Parathyroid adenoma (tissue), 2 donors: ENCODE measurements at regions not wholly inside any gene's neighbourhood (a gene's known extent, or its start where the extent isn't known, plus 50 kb on each side); places are given as distances from the start of the nearest gene placed in this dataset.

Source experiments
- H2AFZ ChIP-seq: fragments of 300-600 bp; sonication (generic); one replicate; pipeline ENCODE4 v1.7.0; 2017; ENCODE audit warnings: antibody characterized with exemption, mild to moderate bottlenecking
- H3K27ac ChIP-seq: fragments of 300-600 bp; sonication (generic); one replicate; pipeline ENCODE4 v1.7.0; 2017
- H3K27me3 ChIP-seq: fragments of 300-600 bp; sonication (generic); one replicate; pipeline ENCODE4 v1.7.0; 2017; ENCODE audit warnings: low read length; ENCODE audit not compliant: control insufficient read depth, insufficient read depth
- H3K36me3 ChIP-seq: fragments of 300-600 bp; sonication (generic); one replicate; pipeline ENCODE4 v1.7.0; 2017; ENCODE audit warnings: low read length; ENCODE audit not compliant: control insufficient read depth, insufficient read depth
- H3K4me1 ChIP-seq: fragments of 300-600 bp; sonication (generic); one replicate; pipeline ENCODE4 v1.7.0; 2017; ENCODE audit warnings: control low read depth
- H3K4me2 ChIP-seq: fragments of 300-600 bp; sonication (generic); one replicate; pipeline ENCODE4 v1.7.0; 2017; ENCODE audit warnings: low read length
- H3K4me3 ChIP-seq: fragments of 300-600 bp; sonication (generic); one replicate; pipeline ENCODE4 v1.7.0; 2017; ENCODE audit warnings: low read depth, low read length
- H3K79me2 ChIP-seq: fragments of 300-600 bp; sonication (generic); one replicate; pipeline ENCODE4 v1.7.0; 2017; ENCODE audit warnings: control low read depth
- H3K9ac ChIP-seq: fragments of 300-600 bp; sonication (generic); one replicate; pipeline ENCODE4 v1.7.0; 2017; ENCODE audit warnings: mild to moderate bottlenecking
- H3K9me3 ChIP-seq: fragments of 300-600 bp; sonication (generic); one replicate; pipeline ENCODE4 v1.7.0; 2017; ENCODE audit warnings: low read length; ENCODE audit not compliant: control insufficient read depth
- CTCF ChIP-seq: fragments of 300-600 bp; sonication (generic); IDR thresholded peaks from one replicate; pipeline ENCODE4 v1.7.0; 2017; ENCODE audit warnings: antibody characterized with exemption, mild to moderate bottlenecking
- donor health status: primary hyperparathyroidism.

GRCh38 chr21:35233756-35234155 is 184.7 kb upstream of the RUNX1 start:
- no peaks in the 10 kb centered on the region for H3K79me2 ChIP-seq
- H3K9me3 ChIP-seq: no peaks in the 10 kb centered on the region
- no peak overlapping the region for H3K9ac ChIP-seq
- no peaks in the 10 kb centered on the region for H3K4me1 ChIP-seq
- H3K4me3 ChIP-seq: no peak overlapping the region
- no peak for TF ChIP-seq CTCF
- H2AFZ ChIP-seq: no peak overlapping the region
- no peaks in the 10 kb centered on the region for H3K36me3 ChIP-seq
- H3K27ac ChIP-seq: no peak overlapping the region
- H3K4me2 ChIP-seq: no peak overlapping the region
- no peaks in the 10 kb centered on the region for H3K27me3 ChIP-seq

GRCh38 chr21:35232545-35233176 is 183.6 kb upstream of the RUNX1 start:
- Histone ChIP-seq H3K79me2 (no peaks in the 10 kb centered on the region), H3K4me3 (no peak overlapping the region), H3K4me2 (no peak overlapping the region), H3K36me3 (no peaks in the 10 kb centered on the region), H3K27ac (no peak overlapping the region), H3K4me1 (no peaks in the 10 kb centered on the region), H3K9ac (no peak overlapping the region), H3K27me3 (no peaks in the 10 kb centered on the region), H2AFZ (no peak overlapping the region), H3K9me3 (no peaks in the 10 kb centered on the region)
- no peak for TF ChIP-seq CTCF

- no peaks in the 10 kb centered on the region for H3K4me1 ChIP-seq
- TF ChIP-seq CTCF: no peak
- no peaks in the 10 kb centered on the region for H3K27me3 ChIP-seq
- H2AFZ ChIP-seq: no peak overlapping the region
- H3K4me3 ChIP-seq: no peak overlapping the region
- H3K79me2 ChIP-seq: no peaks in the 10 kb centered on the region
- no peak overlapping the region for H3K27ac ChIP-seq
- no peaks in the 10 kb centered on the region for H3K9me3 ChIP-seq
- H3K4me2 ChIP-seq: no peak overlapping the region
- no peaks in the 10 kb centered on the region for H3K36me3 ChIP-seq
- no peak overlapping the region for H3K9ac ChIP-seq
These were observed 182.0 kb upstream of the RUNX1 start for GRCh38 chr21:35231090-35231489.

- Histone ChIP-seq H3K36me3 (no peaks in the 10 kb centered on the region), H3K9me3 (no peaks in the 10 kb centered on the region), H3K79me2 (no peaks in the 10 kb centered on the region), H3K27ac (no peak overlapping the region), H3K4me1 (no peaks in the 10 kb centered on the region), H3K9ac (no peak overlapping the region), H2AFZ (no peak overlapping the region), H3K27me3 (no peaks in the 10 kb centered on the region), H3K4me2 (no peak overlapping the region), H3K4me3 (no peak overlapping the region)
- no peak for TF ChIP-seq CTCF
These were observed 180.2 kb upstream of the RUNX1 start for GRCh38 chr21:35229290-35229689.

- Histone ChIP-seq H3K27ac (no peak overlapping the region), H3K27me3 (no peaks in the 10 kb centered on the region), H3K36me3 (no peaks in the 10 kb centered on the region), H3K4me3 (no peak overlapping the region), H3K79me2 (no peaks in the 10 kb centered on the region), H3K9ac (no peak overlapping the region), H2AFZ (no peak overlapping the region), H3K9me3 (no peaks in the 10 kb centered on the region), H3K4me2 (no peak overlapping the region), H3K4me1 (no peaks in the 10 kb centered on the region)
- no peak for TF ChIP-seq CTCF
These were observed 178.7 kb upstream of the RUNX1 start for GRCh38 chr21:35227786-35228185.
